Right atrium auricular region (tissue), 2 donors: ENCODE measurements at regions not wholly inside any gene's neighbourhood (a gene's known extent, or its start where the extent isn't known, plus 50 kb on each side); places are given as distances from the start of the nearest gene placed in this dataset.

Source experiments
- DNase-seq: peaks from one replicate; pipeline ENCODE4 v3.0.0-alpha.2; 2019; ENCODE audit warnings: low spot score
- H3K27ac ChIP-seq, 2 donors: fragments of 200-600 bp; sonication (generic); 1 replicate in 1 of 2; 2 replicates in 1 of 2; pipeline ENCODE4 v1.5.1; 2016 to 2019
- H3K27me3 ChIP-seq, 2 donors: fragments of 200-600 bp; sonication (generic); one replicate each; pipeline versions ENCODE4 v1.5.1 to v1.6.0; 2017 to 2019
- H3K36me3 ChIP-seq: fragments of 200-600 bp; sonication (generic); one replicate; pipeline ENCODE4 v1.5.1; 2016
- H3K4me1 ChIP-seq, 2 donors: fragments of 200-600 bp; sonication (generic); one replicate each; pipeline versions ENCODE4 v1.5.1 to v1.6.0; 2017 to 2019
- H3K4me3 ChIP-seq, 2 donors: fragments of 200-600 bp; sonication (generic); 1 replicate in 1 of 2; 2 replicates in 1 of 2; pipeline ENCODE4 v1.5.1; 2017 to 2019; ENCODE audit warnings: mild to moderate bottlenecking in 1 of 2, moderate library complexity in 1 of 2
- H3K9me3 ChIP-seq, 2 donors: fragments of 200-600 bp; sonication (generic); one replicate each; pipeline ENCODE4 v1.5.1; 2019
- CTCF ChIP-seq, 2 donors: fragments of 200-600 bp; sonication (generic); IDR thresholded peaks; one replicate each; pipeline ENCODE4 v1.5.1; 2019; ENCODE audit warnings: antibody characterized with exemption in 2 of 2

- Histone ChIP-seq H3K36me3 (no peaks in the 10 kb centered on the region), H3K27me3 (no peaks in the 10 kb centered on the region), H3K4me1 (no peaks in the 10 kb centered on the region), H3K27ac (no peak overlapping the region), H3K9me3 (peaks cover 0 to 12% of the 10 kb centered on the region in 2 donors), H3K4me3 (no peak overlapping the region)
- TF ChIP-seq CTCF (IDR thresholded peaks at IDR 0.05), result no peak
- DNase-seq, result no peak
These were observed 63.6 kb upstream of the SOX1 start for GRCh38 chr13:112003396-112003795.

- H3K4me1 ChIP-seq, result no peaks in the 10 kb centered on the region
- peaks cover 0 to 12% of the 10 kb centered on the region in 2 donors for H3K9me3 ChIP-seq
- H3K36me3 ChIP-seq, result no peaks in the 10 kb centered on the region
- H3K4me3 ChIP-seq, result no peak overlapping the region
- no peak overlapping the region for H3K27ac ChIP-seq
- TF ChIP-seq CTCF (IDR thresholded peaks at IDR 0.05), result no peak
- no peaks in the 10 kb centered on the region for H3K27me3 ChIP-seq
- DNase-seq, result no peak
These were observed 63.0 kb upstream of the SOX1 start for GRCh38 chr13:112003941-112004340.

- H3K4me1 ChIP-seq, result no peaks in the 10 kb centered on the region
- no peaks in the 10 kb centered on the region for H3K36me3 ChIP-seq
- no peak for DNase-seq
- TF ChIP-seq CTCF (IDR thresholded peaks at IDR 0.05), result no peak
- H3K4me3 ChIP-seq, result no peak overlapping the region
- H3K9me3 ChIP-seq, result peaks cover 0 to 12% of the 10 kb centered on the region in 2 donors
- no peak overlapping the region for H3K27ac ChIP-seq
- H3K27me3 ChIP-seq, result no peaks in the 10 kb centered on the region
These were observed 61.0 kb upstream of the SOX1 start for GRCh38 chr13:112005925-112006324.

GRCh38 chr13:112007191-112007590 lies 59.8 kb upstream of the SOX1 start:
- no peak for DNase-seq
- no peak for TF ChIP-seq CTCF (IDR thresholded peaks at IDR 0.05)
- Histone ChIP-seq H3K27me3 (no peaks in the 10 kb centered on the region), H3K4me3 (no peak overlapping the region), H3K9me3 (peaks cover 0 to 12% of the 10 kb centered on the region in 2 donors), H3K27ac (no peak overlapping the region), H3K36me3 (no peaks in the 10 kb centered on the region), H3K4me1 (no peaks in the 10 kb centered on the region)

- Histone ChIP-seq H3K4me1 (no peaks in the 10 kb centered on the region), H3K9me3 (peaks cover 0 to 6% of the 10 kb centered on the region in 2 donors), H3K4me3 (no peak overlapping the region), H3K27me3 (no peaks in the 10 kb centered on the region), H3K36me3 (no peaks in the 10 kb centered on the region), H3K27ac (no peak overlapping the region)
- TF ChIP-seq CTCF (IDR thresholded peaks at IDR 0.05), result no peak
- DNase-seq, result no peak
These were observed 56.2 kb upstream of the SOX1 start for GRCh38 chr13:112010714-112011113.

GRCh38 chr13:112012016-112012704 lies 54.8 kb upstream of the SOX1 start:
- H3K27me3 ChIP-seq, result no peaks in the 10 kb centered on the region
- H3K4me3 ChIP-seq, result no peak overlapping the region
- no peak for TF ChIP-seq CTCF (IDR thresholded peaks at IDR 0.05)
- no peaks in the 10 kb centered on the region for H3K4me1 ChIP-seq
- H3K36me3 ChIP-seq, result no peaks in the 10 kb centered on the region
- H3K9me3 ChIP-seq, result no peaks in the 10 kb centered on the region
- no peak overlapping the region for H3K27ac ChIP-seq
- no peak for DNase-seq
